ENCODE measurements at regions not wholly inside any gene's neighbourhood (a gene's known extent, or its start where the extent isn't known, plus 50 kb on each side); places are given as distances from the start of the nearest gene placed in this dataset.

- Mint-ChIP-seq H3K4me1 (peaks cover 24% of the 10 kb centered on the region), H3K27me3 (peaks cover 13% of the 10 kb centered on the region), H3K9me3 (ENCODE audit: insufficient read depth) (no peaks in the 10 kb centered on the region), H3K4me3 (peak overlapping the region; percentile 91), H3K27ac (peak overlapping the region; percentile 74)
- no peaks in the 10 kb centered on the region for H4K20me1 ChIP-seq (ENCODE audit: control insufficient read depth, insufficient read depth, low read length, poor library complexity, severe bottlenecking)
- H3K27me3 ChIP-seq (replicated peaks in 1 of 4; ENCODE audit: control extremely low read depth in 1 of 4, control insufficient read depth in 3 of 4, insufficient read depth in 4 of 4, low read length in 3 of 4) = peaks cover 0 to 22% (median 11%) of the 10 kb centered on the region in 4 experiments
- ATAC-seq (ENCODE audit: low read depth) = no peak
- H3K9me3 ChIP-seq (ENCODE audit: control extremely low read depth in 1 of 3, control insufficient read depth in 2 of 3, insufficient read depth in 1 of 3, low read length in 2 of 3) = peaks cover 0 to 18% (median 2%) of the 10 kb centered on the region in 3 donors
- peak overlapping the region; percentile 79 for H2AFZ ChIP-seq (ENCODE audit: insufficient read depth, low read depth, low read length, poor library complexity, severe bottlenecking)
- TF ChIP-seq EZH2 (IDR thresholded peaks at IDR 0.05; ENCODE audit: borderline replicate concordance, insufficient read depth, low read depth, low read length, poor library complexity, severe bottlenecking) = no peak
- TF ChIP-seq CTCF (IDR thresholded peaks at IDR 0.05) = no peak
- H3K4me3 ChIP-seq (ENCODE audit: control extremely low read depth in 1 of 5, extremely low read depth in 1 of 5, insufficient read depth in 1 of 5, low read depth in 2 of 5, low read length in 4 of 5) = peak overlapping the region in 4 of 5 experiments; percentile 35 to 66 (median 58)
- peaks cover 21 to 28% of the 10 kb centered on the region in 2 donors for H3K4me1 ChIP-seq (ENCODE audit: control insufficient read depth in 2 of 2, insufficient read depth in 2 of 2, low read length in 2 of 2)
- H3K79me2 ChIP-seq (ENCODE audit: control insufficient read depth, insufficient read depth, low read length) = no peaks in the 10 kb centered on the region
- ChIA-PET CTCF (no interaction called here), POLR2A (no interaction called here)
- no peaks in the 10 kb centered on the region for H3K36me3 ChIP-seq (replicated peaks in 1 of 2; ENCODE audit: control extremely low read depth in 1 of 2, control insufficient read depth in 1 of 2, extremely low read depth in 1 of 2, insufficient read depth in 2 of 2, low read length in 1 of 2)
- H3K9ac ChIP-seq (ENCODE audit: low read length) = peak overlapping the region; percentile 70
- no peak overlapping the region for H3K27ac ChIP-seq (ENCODE audit: low read length in 2 of 2)
- peak overlapping the region; percentile 93 for H3K4me2 ChIP-seq (replicated peaks; ENCODE audit: low read depth, low read length, poor library complexity, severe bottlenecking)
- intact Hi-C loops (cut with micrococcal nuclease) = no loop called here
- WGBS (ENCODE audit: insufficient coverage) = 35% methylated on average over 14 of the region's 28 CpGs
- peak; percentile 29 for DNase-seq
These were observed 156.2 kb downstream of the BRD1 start for GRCh38 chr22:49671331-49672013.
